GM19467 (cell line): ENCODE measurements at regions not wholly inside any gene's neighbourhood (a gene's known extent, or its start where the extent isn't known, plus 50 kb on each side); places are given as distances from the start of the nearest gene placed in this dataset.

Source experiments
- ATAC-seq: cut with Tn5 transposase; IDR thresholded peaks from one replicate; pipeline ENCODE4 v1.9.1; 2021; ENCODE audit warnings: mild to moderate bottlenecking, moderate library complexity; ENCODE audit not compliant: unreplicated experiment

DNA sequence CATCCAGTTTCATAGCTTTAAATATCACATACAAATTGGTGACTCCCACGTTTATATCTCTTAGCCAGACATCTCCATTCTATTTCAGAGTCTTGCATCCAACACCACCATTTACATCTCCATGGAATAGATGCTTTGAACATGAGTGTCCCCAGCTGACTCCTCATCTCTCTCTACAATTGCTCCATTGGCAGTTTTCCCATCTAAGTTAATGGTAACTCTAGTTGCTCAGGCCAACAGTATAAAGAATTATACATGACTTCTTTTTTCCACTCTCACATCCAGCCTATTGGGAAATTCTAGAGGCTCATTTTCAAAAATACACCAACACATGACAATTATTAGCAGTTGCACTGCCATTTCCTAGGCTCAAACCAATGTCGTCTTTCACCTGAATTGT is 388.2 kb downstream of the STIM2 start:
- no peak for ATAC-seq

DNA sequence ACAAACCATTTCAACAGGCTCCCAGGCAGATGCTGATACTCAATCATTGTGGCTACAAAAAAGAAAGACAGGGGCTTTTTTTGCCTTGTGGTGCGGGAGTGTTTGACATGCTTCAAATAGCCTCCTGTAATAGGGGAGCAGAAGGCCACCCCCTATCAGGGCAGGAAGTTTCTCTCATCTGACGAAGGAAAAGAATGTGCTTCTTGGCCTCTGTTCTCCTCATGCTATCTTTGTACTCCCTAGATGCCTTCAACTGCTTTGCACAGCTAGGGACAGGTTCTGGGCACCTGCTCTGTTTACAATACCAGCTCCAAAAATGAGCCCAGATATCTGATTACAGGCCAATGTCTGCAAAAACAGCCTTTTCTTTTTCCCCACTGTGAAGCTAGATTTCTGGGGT is 391.1 kb downstream of the STIM2 start:
- no peak for ATAC-seq

DNA sequence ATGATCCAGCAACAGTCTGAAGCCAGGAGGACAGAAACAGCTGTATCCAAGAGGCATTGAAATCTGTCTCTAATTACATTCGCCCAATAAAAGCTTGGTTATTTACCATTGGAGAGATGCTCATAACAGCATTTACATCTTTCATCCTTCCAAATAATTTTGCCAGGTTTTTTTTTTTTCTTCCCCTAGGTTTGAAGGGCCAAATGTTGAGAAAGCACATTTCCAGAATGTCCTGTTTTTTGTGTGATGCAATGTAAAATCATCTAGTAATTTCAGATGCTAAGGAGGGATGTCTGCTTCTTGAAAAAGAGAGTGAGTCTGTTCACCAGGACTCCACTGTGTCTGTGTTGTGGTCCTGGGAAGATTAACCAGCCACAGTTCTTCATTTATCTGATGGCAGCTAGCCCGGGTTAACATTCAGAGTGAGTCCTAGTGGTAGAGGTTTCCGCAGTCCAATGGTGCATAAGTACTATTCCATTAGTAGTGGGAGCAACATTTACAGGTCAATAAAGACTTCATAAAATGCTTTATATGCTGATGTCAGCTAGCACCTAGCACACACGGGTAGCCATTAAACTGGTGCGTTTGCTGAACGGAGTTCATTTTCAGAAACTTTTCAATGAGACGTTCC is 406.8 kb downstream of the STIM2 start:
- ATAC-seq: no peak

DNA sequence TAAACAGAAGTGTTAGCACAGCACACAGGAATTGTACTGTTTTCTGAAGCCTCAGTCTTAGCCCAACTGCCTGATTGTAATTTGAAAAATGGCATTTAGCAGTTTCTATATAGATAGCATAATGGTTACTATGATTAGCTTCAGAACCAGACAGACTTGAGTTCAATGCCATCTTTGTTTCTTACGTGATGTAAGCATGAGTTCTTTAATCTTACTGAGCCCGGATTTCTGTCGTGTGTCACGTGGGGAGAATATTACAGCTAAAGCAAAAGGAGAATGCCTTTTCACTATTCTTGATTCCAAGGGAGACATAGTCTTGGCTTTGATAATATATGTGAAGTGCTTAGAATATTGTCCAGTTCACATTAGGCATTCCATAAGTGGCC is 407.3 kb downstream of the STIM2 start:
- no peak for ATAC-seq

DNA sequence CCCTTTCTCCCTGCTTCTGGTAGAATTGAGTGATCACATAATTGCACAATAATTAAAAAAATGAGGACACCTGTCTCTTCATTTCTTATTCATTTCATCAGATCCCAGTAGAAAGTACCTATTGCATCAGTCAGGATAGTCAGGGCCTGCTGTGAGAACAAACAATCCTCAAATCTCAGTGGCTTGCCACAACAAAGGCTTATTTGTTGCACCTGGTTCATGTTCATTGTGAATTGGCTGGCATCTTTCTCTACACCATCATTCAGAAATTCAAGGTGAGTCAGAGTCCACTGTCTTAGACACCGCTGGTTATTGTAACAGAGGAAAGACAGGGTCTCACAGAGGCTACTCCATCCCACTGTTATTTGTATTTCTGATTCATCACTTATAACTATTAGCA is 409.8 kb downstream of the STIM2 start:
- no peak for ATAC-seq

DNA sequence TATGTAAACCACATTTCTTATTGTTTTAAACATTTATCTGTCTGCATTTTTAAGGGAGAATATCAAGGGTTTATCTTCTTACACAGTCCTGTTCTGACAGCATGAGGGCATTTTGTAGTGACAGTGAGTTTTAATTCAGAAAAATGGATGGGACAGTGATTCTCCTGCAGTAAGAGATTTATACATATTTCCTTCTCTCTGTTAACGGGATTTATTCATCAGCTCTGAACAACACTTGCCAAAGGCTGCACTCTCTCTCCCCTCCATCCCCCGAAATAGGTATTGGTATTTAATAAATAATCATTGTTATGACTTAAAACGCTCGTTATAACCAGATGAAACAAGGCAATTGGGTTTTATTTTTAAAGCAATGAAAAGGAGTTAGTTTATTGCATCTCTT is 410.9 kb downstream of the STIM2 start:
- ATAC-seq: no peak

DNA sequence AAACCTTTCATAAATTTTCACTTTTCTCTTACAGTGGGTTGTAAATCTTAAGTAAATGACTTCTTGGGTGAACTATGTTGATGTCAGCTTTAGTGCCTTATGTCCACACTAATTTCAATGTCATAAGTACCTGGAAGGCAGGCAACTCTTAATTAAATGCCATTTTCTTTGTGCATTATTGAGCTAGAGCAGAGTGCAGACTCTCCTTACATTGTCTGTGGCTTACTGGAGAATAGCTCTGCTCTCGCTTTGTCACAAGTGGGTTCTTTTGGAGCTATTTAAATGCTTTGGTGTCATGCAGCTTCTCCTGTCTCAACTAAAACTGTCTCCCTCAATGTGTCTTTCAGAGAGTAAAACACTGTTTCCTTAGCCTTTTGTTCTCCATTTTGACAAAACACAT is 411.6 kb downstream of the STIM2 start:
- ATAC-seq: no peak

DNA sequence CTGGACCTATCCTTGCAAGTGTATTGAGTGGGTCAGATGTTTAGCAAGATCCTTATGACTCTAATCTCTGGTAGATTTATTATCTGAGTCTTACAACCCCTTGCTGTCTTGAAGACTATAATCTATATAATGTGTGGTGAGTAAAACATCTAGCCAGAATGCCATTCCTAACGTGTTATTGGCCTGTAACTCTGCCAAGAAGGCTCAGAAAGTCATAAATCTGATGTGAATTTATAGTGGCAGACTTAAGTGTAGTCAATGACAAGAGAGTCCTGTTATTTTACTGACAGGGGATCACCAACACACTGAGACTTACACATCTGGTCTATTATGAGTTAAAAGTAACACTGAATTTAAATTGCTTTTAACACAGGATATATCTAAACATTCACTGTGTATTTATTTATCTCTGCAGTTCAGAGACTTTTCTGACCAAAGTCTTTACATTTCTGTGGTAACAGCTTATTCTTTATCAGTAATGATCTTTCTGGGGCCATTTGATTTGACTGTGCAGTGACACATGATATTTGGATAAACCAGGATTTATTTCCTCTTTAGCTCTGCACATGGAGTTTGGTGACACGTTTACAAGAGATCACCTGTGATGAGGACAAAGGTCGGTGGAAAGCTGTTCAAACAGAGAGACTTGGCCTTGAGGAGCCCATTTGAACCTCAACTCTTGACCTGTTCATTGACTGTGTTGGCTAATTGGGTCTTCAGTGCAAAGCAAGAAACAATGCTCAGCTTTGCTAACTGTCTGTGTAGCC is 415.8 kb downstream of the STIM2 start:
- no peak for ATAC-seq

DNA sequence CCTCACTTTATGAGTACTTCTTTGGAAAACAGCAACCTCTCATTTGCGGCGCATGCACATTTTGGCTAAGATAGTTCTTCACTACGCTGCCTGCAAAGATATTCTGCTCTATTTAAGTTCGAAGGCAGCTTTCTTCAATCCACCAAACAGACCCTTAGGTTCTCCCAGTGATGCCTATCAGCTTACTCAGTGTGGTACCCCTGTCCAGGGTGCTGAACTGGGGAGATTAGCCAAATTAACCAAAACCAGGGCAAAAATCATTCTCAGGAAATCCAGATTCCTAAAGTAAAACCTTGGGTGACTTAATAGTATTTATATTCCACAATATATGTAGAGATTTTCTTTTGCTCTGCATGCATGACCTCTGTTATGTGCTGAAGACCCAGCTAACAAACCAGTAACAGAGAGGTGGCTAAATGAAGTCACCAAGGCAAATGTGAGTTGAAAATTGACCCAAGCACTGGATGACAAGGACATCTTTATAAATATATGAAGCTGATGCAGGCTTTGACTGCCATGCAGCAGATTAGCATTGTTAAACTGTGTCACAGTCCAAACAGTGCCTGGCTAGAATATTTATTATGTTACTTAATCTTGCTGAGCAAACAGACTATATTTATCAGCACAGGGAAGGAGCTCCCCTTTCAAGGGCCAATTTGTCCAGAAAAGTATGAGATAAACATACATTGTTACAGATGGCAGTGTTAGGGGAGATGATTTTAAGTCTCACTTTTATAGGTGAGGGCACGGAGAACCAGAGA is 418.2 kb downstream of the STIM2 start:
- no peak for ATAC-seq

DNA sequence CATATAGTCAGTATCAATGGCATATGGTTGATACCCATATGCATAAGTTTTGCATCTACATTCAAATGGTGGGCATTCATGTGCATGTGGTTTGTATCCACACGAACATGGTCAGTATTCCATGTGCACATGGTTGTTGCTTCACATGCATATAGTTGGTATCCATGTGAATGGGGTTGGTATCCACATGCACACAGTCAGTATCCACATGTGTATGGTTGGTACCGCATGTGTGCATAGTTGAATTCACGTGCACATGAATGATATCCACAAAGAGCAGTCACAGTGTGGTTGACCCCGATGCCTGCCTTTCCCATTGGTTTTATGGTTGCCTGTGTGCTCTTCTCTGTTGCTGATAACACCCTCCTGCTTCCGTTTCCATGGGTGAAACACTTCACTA is 427.9 kb downstream of the STIM2 start:
- ATAC-seq: no peak

DNA sequence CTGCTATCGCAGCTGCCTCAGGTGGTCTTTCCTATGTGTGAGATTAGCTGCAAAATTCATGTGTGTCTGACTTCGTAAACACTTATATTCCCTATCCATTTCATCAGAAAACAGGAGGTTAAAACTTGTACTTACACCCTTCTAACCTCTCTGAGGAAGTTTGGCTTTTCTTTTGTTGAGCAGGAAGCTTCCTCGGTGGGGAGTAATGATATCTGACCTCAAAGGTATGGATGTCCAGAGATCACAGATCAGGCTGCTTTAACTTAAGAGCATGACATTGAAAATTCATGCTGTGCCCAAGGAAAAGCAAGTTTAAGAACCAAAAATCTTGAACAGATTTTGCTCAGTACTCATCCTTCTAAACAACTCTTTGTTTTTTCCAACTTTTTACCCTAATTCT is 429.1 kb downstream of the STIM2 start:
- ATAC-seq: no peak

DNA sequence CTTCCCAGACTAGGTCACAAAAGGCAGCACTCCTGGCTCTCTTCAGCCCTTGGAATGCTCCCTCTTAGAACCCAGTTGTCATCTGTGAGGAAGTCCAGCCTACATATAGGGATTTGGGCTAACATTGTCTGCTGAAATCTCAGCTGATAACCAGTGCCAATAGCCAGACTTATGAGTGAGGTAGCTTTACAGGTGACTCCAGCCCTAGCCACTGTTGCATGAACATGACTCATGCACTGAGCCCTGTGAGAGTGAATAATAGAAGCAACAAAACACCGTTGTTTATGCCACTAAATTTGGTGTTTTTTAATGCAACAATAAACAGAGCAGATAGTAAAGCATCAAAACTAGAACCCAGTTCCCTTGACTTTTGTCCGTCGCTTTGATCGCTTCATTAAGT is 433.2 kb downstream of the STIM2 start:
- ATAC-seq: no peak

DNA sequence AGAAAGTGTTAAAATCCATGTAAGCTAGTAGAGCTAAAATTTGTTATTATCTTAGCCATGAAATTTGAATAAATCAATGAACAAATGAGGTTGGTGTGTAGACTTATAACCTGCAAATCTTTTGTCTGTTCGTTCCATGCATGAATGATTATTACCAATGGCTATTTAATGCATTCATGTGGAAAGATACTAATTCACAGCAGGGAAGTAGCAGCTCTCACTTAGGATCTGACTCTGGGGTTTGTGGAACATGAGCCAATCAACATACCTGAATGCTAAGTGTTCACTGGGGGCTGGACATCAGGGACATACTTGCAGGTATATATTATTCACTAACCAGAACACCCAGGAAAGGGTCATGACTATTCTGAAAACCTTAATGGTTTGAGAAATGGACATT is 444.1 kb downstream of the STIM2 start:
- ATAC-seq: no peak

DNA sequence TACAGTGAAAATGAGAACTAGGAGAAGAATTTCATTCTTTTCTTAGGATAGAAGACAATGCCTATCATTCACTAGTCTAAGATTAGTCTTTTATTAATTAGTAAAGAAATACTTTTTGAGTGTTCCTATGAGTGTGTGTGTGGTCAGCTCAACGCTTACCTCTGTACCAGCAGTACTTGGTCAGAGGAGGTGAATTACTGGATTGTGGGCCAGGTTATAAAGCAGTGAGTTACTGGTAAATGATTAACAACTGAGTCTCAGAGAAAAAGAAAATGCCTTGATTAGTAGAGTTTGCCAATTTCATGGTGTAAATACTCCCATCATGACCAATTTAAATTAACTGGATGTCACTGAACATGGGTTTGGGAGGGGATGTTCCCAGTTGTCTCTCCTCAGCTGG is 444.6 kb downstream of the STIM2 start:
- no peak for ATAC-seq

DNA sequence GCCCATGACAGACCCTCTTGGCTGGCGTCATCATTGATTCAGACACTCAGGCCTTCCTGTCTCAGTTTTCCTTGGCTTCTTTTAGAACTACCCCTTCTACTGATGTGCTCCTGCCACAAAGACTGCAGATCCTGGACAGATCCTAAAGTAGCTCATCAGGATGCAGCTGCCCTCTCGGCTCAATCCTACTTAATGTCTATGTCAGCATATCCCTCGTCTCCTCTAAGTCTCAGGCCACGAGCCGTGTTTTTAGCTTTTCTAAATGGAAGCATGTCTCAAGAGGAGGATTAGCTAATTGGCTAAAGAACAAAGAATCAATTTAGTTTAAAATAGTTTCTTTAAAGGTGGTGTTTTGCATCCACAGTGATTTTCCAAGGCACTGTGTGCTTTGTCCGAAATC is 447.7 kb downstream of the STIM2 start:
- ATAC-seq: no peak

DNA sequence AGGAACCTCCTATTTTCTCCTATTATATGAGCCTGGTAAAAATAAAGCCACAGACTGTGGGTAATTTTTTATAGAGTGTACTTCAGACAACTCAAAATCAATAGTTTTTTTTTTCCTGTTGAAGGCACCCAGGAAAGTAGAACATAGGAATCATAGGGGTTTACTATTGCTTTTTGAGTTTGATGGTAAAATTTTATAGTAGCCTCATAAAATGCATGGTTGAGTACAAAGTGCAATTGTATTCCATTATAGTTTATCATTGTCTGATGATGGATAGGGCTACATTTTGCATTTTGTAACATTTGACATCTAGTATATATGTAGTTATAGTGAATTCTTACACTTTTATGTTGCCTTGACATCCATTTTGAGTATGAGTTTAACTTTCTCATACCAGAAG is 455.0 kb downstream of the STIM2 start:
- ATAC-seq: no peak

DNA sequence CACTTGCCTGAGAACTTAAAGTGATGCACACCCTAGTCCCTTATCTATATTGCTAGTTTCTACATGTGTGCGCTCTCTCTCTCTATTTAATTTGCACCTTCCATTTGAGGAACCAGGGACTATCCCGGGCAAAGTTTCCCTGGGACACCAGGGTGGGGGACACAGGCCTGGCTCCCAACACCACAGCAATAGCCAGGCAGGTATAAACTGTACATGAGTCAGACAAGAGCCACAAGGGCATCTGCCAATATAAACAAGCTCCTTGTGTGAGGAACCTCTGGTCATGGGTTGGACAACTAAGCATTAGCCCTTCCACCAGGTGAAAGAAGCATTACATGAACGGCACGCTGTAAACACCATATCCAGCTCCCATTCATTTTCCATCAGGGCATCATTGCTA is 455.5 kb downstream of the STIM2 start:
- no peak for ATAC-seq

DNA sequence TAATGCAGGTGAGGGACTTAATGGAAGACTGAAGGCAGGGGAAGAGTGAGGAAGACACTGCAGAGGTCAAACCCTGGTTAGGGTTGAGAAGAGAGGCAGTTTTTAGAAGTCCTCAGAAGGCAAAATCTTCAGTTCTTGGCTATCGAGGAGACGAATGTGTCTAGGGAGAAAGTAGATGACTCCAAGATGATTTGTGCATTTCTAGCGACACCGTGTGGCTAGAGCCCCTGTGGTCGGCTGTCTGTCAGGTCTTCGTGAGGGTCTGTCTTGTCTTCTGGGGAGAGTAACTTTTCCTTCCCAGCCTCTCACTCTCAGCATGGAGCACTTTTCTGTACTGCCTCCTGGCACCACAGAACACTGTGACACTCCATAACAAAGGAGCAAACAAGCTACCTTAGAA is 458.1 kb downstream of the STIM2 start:
- no peak for ATAC-seq

DNA sequence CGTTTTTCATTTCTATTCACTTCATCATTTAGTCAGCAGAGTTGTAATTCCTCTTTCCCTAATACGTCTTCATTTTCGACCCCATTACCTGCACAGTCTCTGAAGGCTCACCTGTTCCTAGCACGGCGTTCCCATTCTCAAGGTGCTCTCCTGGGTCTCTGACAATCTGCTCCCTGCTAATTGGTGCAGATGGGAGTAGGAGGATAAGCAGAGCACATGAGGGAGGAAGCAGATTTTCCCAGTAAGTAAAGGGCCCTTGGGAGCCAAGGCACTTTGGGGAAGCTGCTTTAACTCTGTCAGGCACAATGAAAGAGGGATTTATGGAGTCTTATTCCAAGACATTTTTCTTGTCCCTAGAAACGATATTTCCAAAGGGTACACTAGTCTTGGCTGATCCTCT is 466.4 kb downstream of the STIM2 start:
- ATAC-seq: no peak

DNA sequence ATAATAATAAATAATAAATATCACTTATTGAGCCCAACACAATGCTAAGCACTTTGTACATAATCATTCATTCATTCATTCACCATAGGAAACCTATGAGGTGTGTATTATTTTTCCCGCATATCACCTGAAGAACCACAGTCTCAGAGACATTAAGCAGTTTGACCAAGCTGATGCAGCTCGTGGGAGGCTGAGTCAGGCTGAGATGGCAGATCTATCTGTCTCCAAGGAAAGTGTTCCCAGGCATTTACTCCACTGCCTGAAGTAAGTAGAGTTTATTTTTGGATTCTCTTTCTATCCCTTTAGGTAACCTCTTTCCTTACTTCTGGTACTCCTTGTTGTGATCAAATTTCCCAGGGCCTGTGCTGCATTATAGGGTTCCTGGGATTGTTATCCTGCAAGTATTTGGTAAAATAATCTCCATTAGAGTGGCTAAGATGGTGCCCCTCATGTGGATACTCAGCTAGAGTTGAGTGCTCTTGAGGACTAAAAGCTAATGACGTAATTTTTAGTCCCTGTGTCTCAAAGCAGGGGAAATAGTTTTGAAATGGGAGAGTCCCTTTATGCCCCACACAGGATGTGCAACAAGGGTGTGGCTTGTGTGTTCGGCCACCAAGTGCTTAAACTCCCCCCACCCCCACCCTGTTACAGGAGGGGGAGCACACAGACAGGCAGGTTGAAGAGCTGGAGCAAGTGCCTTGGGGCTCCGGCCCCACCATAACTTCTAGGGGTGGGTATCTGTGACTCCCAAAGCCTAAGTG is 467.0 kb downstream of the STIM2 start:
- no peak for ATAC-seq

DNA sequence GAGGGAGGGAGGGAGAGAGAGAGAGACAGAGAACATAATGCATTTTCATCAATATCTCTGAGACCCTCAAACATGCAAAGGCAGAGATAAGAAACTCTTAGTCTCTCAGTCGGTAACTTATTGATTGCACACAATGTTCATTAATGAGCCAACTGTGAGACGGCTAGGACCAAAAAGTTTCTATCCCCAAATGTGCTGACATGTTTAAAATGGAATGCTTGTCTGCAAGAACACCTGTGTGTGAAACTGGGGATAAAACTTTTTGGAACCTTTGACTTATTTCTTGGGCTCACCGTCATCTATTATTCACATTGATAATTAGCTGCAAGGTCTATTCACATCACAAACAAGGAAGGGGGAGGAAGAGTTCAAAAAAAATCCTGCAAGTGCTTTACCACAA is 477.9 kb downstream of the STIM2 start:
- no peak for ATAC-seq
